ENCODE measurements at regions not wholly inside any gene's neighbourhood (a gene's known extent, or its start where the extent isn't known, plus 50 kb on each side); places are given as distances from the start of the nearest gene placed in this dataset.

DNA sequence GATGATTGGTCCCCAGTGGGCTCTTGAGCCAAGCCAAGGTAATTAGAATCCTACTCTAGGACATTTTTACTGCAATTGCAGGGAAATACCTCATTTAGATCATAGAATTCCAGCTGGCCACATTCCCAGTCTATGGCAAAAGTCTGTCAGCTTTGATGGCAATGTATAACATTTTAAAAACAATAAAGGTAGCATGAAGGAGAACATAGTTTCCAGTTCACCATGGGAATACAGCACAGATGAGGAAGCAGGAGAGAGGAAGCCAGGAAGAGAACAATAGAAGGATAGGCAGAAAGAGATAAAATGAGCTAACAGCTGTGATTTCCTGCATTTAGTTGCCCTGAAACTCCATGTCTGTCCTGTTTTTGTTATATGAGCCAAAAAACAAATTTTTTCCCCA, 897.3 kb upstream of the DDX18 start:
- no peaks in the 10 kb centered on the region for H3K4me1 ChIP-seq (ENCODE audit: control insufficient read depth, extremely low read depth, insufficient read depth, low read length)
- H4K20me1 ChIP-seq (replicated peaks; ENCODE audit: control insufficient read depth, extremely low read depth, insufficient read depth, low read length), result no peaks in the 10 kb centered on the region
- no peak for TF ChIP-seq FOS (IDR thresholded peaks at IDR 0.05; ENCODE audit: borderline replicate concordance, insufficient read depth, low read length)
- no peak for TF ChIP-seq JUN (IDR thresholded peaks at IDR 0.05; ENCODE audit: borderline replicate concordance, insufficient read depth, insufficient read length, low read depth)
- TF ChIP-seq, protein P1, sequence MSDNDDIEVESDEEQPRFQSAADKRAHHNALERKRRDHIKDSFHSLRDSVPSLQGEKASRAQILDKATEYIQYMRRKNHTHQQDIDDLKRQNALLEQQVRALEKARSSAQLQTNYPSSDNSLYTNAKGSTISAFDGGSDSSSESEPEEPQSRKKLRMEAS (IDR thresholded peaks at IDR 0.05; ENCODE audit: insufficient read depth, insufficient read length), result no peak
- TF ChIP-seq GATA2 (IDR thresholded peaks at IDR 0.05; ENCODE audit: insufficient read depth, insufficient read length, low read depth, low read length), result no peak
- no peak for TF ChIP-seq POLR2AphosphoS5 (IDR thresholded peaks at IDR 0.05; ENCODE audit: insufficient read depth, low read depth, low read length)
- TF ChIP-seq POLR2A (IDR thresholded peaks at IDR 0.05; ENCODE audit: low read depth, low read length), result no peak
- TF ChIP-seq EZH2 (IDR thresholded peaks at IDR 0.05; ENCODE audit: borderline replicate concordance, low read depth, low read length, severe bottlenecking), result no peak
- no peak for TF ChIP-seq MYC (IDR thresholded peaks at IDR 0.05; ENCODE audit: low read depth, low read length)
- TF ChIP-seq CTCF (IDR thresholded peaks at IDR 0.05; ENCODE audit: extremely low read depth in 1 of 2, insufficient read depth in 1 of 2, low read depth in 1 of 2, low read length in 2 of 2), result no peak
- FAIRE-seq (no peak), DNase-seq (ENCODE audit: low read depth, low spot score) (no peak)
- ChIA-PET POLR2A (no interaction called here), CTCF (no interaction called here)
- intact Hi-C loops (cut with micrococcal nuclease), result no loop called here
- no peak overlapping the region for H3K4me2 ChIP-seq (ENCODE audit: insufficient read depth, low read length)
- no peak overlapping the region for H3K4me3 ChIP-seq (replicated peaks in 1 of 3; ENCODE audit: insufficient read depth in 1 of 3, low read depth in 1 of 3, low read length in 3 of 3)
- no peak overlapping the region for H2AFZ ChIP-seq (ENCODE audit: low read depth, low read length)
- dilution Hi-C loops (cut with MboI; ENCODE audit: extremely low pct_ligation_motif_present, low sequenced_read_pairs), result no loop called here
- no peaks in the 10 kb centered on the region for H3K79me2 ChIP-seq (ENCODE audit: control insufficient read depth, insufficient read depth, low read length)
- no TSS peak for BruUV-seq (replicated peaks)
- no peak overlapping the region for H3K27ac ChIP-seq (ENCODE audit: insufficient read depth, low read depth, low read length)
- H3K9me3 ChIP-seq (replicated peaks; ENCODE audit: control insufficient read depth, insufficient read depth, low read length), result no peaks in the 10 kb centered on the region
- no peaks in the 10 kb centered on the region for H3K27me3 ChIP-seq (ENCODE audit: control insufficient read depth in 2 of 2, insufficient read depth in 2 of 2, low read length in 2 of 2)
- H3K36me3 ChIP-seq (ENCODE audit: control insufficient read depth in 2 of 2, extremely low read depth in 1 of 2, insufficient read depth in 2 of 2, low read length in 2 of 2), result no peaks in the 10 kb centered on the region
- no peaks in the 10 kb centered on the region for H3K9me1 ChIP-seq (replicated peaks; ENCODE audit: control insufficient read depth, extremely low read depth, insufficient read depth, low read length)
- H3K9ac ChIP-seq (replicated peaks; ENCODE audit: extremely low read depth, insufficient read depth, low read length), result no peak overlapping the region
